Activated CD8-positive, alpha-beta T cell treated with anti-CD3 and anti-CD28 coated beads for 36 hours (primary cell): ENCODE measurements at regions not wholly inside any gene's neighbourhood (a gene's known extent, or its start where the extent isn't known, plus 50 kb on each side); places are given as distances from the start of the nearest gene placed in this dataset.
"Not testable (repeated sequence)": the region's sequence is repeated elsewhere in the genome, so short reads cannot be mapped to it uniquely, and the experiment has no call there.

Experiments
- ATAC-seq: fragments of 200-7000 bp; cut with Tn5 transposase; one replicate; pipeline ENCODE4 v1.10.0; 2021; ENCODE audit warnings: mild to moderate bottlenecking, moderate library complexity
- CTCF ChIA-PET: fragments of 350-600 bp; sonication (Branson Sonifier 250); formaldehyde crosslinking; loops from one replicate; lab custom pipeline; 2021; ENCODE audit warnings: antibody characterized with exemption; lab: Charles Lee
- POLR2A ChIA-PET: fragments of 350-600 bp; sonication (Branson Sonifier 250); formaldehyde crosslinking; loops from one replicate; lab custom pipeline; 2021; ENCODE audit warnings: antibody characterized with exemption; lab: Charles Lee
- DNase-seq: peaks from one replicate; pipeline ENCODE4 v3.0.0-alpha.2; 2020
- H3K27ac Mint-ChIP-seq: one replicate; pipeline ENCODE4 v1.8.0; 2021; ENCODE audit warnings: mild to moderate bottlenecking, mixed read lengths
- H3K27me3 Mint-ChIP-seq: one replicate; pipeline ENCODE4 v1.8.0; 2021; ENCODE audit warnings: mixed read lengths
- H3K36me3 Mint-ChIP-seq: one replicate; pipeline ENCODE4 v1.8.0; 2021; ENCODE audit warnings: low read depth, mixed read lengths
- H3K4me1 Mint-ChIP-seq: one replicate; pipeline ENCODE4 v1.8.0; 2021; ENCODE audit warnings: low read depth, mixed read lengths
- H3K4me3 Mint-ChIP-seq: one replicate; pipeline ENCODE4 v1.8.0; 2021; ENCODE audit warnings: mild to moderate bottlenecking, moderate library complexity, mixed read lengths
- H3K9me3 Mint-ChIP-seq: one replicate; pipeline ENCODE4 v1.8.0; 2021; ENCODE audit warnings: mixed read lengths
- CTCF ChIP-seq: fragments of 200-600 bp; IDR thresholded peaks from one replicate; pipeline ENCODE4 v1.8.0; 2022; ENCODE audit warnings: antibody characterized with exemption, mild to moderate bottlenecking
- intact Hi-C: fragments of 100-400 bp; cut with micrococcal nuclease; formaldehyde crosslinking; loops from one replicate; pipeline ENCODE4 v1.10.0; 2022

- Mint-ChIP-seq H3K36me3 (no peaks in the 10 kb centered on the region), H3K27ac (no peak overlapping the region), H3K4me1 (no peaks in the 10 kb centered on the region), H3K9me3 (no peaks in the 10 kb centered on the region), H3K4me3 (no peak overlapping the region), H3K27me3 (no peaks in the 10 kb centered on the region)
- DNase-seq (no peak), ATAC-seq (no peak)
- TF ChIP-seq CTCF = no peak
- CTCF ChIA-PET = no interaction called here
- intact Hi-C loops = no loop called here
- POLR2A ChIA-PET = no interaction called here
These were observed 95.1 kb upstream of the CCNG1 start for GRCh38 chr5:163342306-163342705.

GRCh38 chr5:163345216-163345615 is 92.2 kb upstream of the CCNG1 start:
- no peak for DNase-seq
- no peak for ATAC-seq
- Mint-ChIP-seq H3K9me3 (no peaks in the 10 kb centered on the region), H3K27me3 (peaks cover 1% of the 10 kb centered on the region), H3K27ac (no peak overlapping the region), H3K4me1 (no peaks in the 10 kb centered on the region), H3K4me3 (no peak overlapping the region), H3K36me3 (no peaks in the 10 kb centered on the region)
- POLR2A ChIA-PET = no interaction called here
- CTCF ChIA-PET = interaction anchor here (3.8 to 7.5 kb wide), 2 partner anchors 39 to 63 kb away, joined by 12 to 47 read pairs; no protein-coding TSS in a partner anchor
- intact Hi-C loops = no loop called here
- no peak for TF ChIP-seq CTCF

GRCh38 chr5:163347671-163348070 is 89.7 kb upstream of the CCNG1 start:
- Mint-ChIP-seq H3K27ac (no peak overlapping the region), H3K4me1 (no peaks in the 10 kb centered on the region), H3K9me3 (no peaks in the 10 kb centered on the region), H3K27me3 (peaks cover 1% of the 10 kb centered on the region), H3K36me3 (no peaks in the 10 kb centered on the region), H3K4me3 (no peak overlapping the region)
- intact Hi-C loops = no loop called here
- peak; percentile 66 for DNase-seq
- ATAC-seq = peak; percentile 62
- TF ChIP-seq CTCF = peak; percentile 79
- POLR2A ChIA-PET = no interaction called here
- CTCF ChIA-PET = interaction anchor here (0.7 to 7.5 kb wide), 16 partner anchors 9 to 1484 kb away, joined by 3 to 47 read pairs (median 3); no protein-coding TSS in a partner anchor

GRCh38 chr5:163350083-163350482 is 87.3 kb upstream of the CCNG1 start:
- ATAC-seq = no peak
- intact Hi-C loops = no loop called here
- no peak for TF ChIP-seq CTCF
- H3K36me3 Mint-ChIP-seq = no peaks in the 10 kb centered on the region
- peaks cover 1% of the 10 kb centered on the region for H3K27me3 Mint-ChIP-seq
- CTCF ChIA-PET = interaction anchor here (1.0 to 7.5 kb wide), 2 partner anchors 58 to 88 kb away, joined by 3 to 47 read pairs; partner anchors contain the start of gene CCNG1
- no peaks in the 10 kb centered on the region for H3K4me1 Mint-ChIP-seq
- H3K9me3 Mint-ChIP-seq = no peaks in the 10 kb centered on the region
- no peak for DNase-seq
- H3K27ac Mint-ChIP-seq = no peak overlapping the region
- POLR2A ChIA-PET = no interaction called here
- H3K4me3 Mint-ChIP-seq = no peak overlapping the region

DNA sequence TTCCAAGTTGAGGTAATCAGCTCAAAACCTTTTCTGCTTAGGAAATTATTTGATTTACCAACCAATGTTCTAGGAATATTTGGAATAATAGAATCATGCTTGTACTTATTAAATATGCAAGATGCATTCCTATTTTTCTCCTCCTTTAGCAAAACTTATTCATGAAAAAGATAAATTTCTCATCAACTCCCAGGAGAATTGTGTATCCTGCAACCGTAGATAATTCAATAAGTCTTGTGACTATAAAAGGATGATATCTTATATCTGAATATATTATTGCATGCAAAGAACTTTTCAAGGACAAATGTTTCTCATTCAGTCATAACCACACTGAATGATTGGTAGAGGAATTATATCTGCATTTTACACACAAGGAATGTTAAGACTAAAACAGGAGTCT is 84.9 kb upstream of the CCNG1 start:
- ATAC-seq = no peak
- H3K4me3 Mint-ChIP-seq = no peak overlapping the region
- CTCF ChIA-PET = no interaction called here
- no peak overlapping the region for H3K27ac Mint-ChIP-seq
- POLR2A ChIA-PET = no interaction called here
- H3K36me3 Mint-ChIP-seq = no peaks in the 10 kb centered on the region
- DNase-seq = no peak
- no peaks in the 10 kb centered on the region for H3K4me1 Mint-ChIP-seq
- peaks cover under 1% of the 10 kb centered on the region for H3K27me3 Mint-ChIP-seq
- no peak for TF ChIP-seq CTCF
- intact Hi-C loops = no loop called here
- H3K9me3 Mint-ChIP-seq = no peaks in the 10 kb centered on the region

DNA sequence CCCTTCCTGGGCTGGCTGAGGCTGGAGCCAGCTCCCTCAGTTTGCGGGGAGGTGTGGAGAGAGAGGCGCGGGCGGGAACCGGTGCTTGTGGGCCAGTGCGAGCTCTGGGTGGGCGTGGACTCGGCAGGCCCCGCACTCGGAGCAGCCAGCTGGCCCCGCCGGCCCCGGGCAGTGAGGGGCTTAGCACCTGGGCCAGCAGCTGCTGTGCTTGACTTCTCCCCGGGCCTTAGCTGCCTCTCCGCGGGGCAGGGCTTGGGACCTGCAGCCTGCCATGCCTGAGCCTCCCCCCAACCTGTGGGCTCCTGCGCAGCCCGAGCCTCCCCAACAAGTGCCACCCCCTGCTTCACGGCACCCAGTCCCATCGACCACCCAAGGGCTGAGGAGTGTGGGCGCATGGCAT is 81.6 kb upstream of the CCNG1 start:
- CTCF ChIA-PET = interaction anchor here (1.9 kb wide), 1 partner anchor 52 kb away, joined by 7 read pairs; no protein-coding TSS in a partner anchor
- H3K36me3 Mint-ChIP-seq, intact Hi-C loops, DNase-seq, H3K27ac Mint-ChIP-seq, ATAC-seq, H3K4me3 Mint-ChIP-seq, H3K27me3 Mint-ChIP-seq, H3K9me3 Mint-ChIP-seq, POLR2A ChIA-PET, H3K4me1 Mint-ChIP-seq: not testable (repeated sequence)
